Activated CD4-positive, alpha-beta T cell treated with anti-CD3 and anti-CD28 coated beads, Interleukin-2, Interleukin-4, amounts not matched to agents 100 ng/mL and 50 ng/mL, durations not matched to agents 16 hours and 8 hours (primary cell): ENCODE measurements at regions not wholly inside any gene's neighbourhood (a gene's known extent, or its start where the extent isn't known, plus 50 kb on each side); places are given as distances from the start of the nearest gene placed in this dataset.
A peak's percentile ranks its signal among the peaks of the same experiment; 100 is the strongest.

Experiments
- DNase-seq: peaks from one replicate; pipeline ENCODE4 v3.0.0-alpha.2; 2020; ENCODE audit warnings: low spot score

GRCh38 chr2:23132823-23133595 lies 252.0 kb upstream of the KLHL29 start:
- DNase-seq: no peak

DNA sequence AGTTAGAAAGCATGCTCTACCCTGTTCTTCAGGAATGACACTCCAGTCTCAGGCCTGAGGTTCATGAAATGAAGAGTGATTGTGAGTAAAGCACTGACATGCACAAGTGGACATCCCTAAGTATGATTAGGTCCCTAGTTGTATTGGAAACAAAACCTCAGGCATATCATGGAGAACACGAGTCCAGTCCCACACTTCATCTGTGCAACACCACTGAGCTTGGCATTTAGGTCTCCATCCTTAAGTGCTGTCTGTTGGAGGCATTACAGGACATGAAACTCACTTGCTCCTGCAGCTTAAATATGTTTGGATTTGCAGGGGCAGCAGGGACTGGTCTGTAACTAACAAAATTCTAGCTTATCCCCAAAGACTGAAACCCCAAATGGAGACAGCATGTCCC lies 250.3 kb upstream of the KLHL29 start:
- DNase-seq: no peak

DNA sequence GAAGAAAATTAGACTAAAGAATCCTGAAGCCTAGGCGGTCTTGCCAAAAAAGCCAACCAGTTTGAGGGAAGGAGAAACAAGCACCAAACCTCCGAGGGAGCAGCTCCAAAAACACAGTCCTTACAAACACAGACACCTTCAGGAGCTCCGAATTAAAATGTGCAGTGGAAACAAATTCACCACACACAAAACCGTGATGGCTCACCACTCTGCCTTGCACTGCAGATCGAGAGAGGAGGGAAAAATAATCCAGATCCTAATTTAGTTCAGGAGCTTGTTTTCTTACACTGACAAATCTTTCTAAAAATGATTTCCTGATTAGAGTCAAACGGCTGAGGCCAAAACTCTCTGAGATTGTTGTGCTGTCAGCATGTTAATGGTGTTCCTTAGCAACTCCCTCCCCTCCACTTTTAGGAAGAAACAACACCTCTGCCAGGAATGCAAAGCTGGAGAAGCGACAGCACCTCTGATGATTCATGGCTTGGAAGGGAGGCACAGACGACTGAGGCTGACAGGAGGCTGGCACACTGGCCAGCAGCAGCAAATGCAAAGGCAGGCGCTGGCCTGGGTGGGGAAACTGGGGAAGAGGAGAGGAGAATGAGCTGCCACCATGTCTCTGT lies 249.4 kb upstream of the KLHL29 start:
- DNase-seq: no peak

DNA sequence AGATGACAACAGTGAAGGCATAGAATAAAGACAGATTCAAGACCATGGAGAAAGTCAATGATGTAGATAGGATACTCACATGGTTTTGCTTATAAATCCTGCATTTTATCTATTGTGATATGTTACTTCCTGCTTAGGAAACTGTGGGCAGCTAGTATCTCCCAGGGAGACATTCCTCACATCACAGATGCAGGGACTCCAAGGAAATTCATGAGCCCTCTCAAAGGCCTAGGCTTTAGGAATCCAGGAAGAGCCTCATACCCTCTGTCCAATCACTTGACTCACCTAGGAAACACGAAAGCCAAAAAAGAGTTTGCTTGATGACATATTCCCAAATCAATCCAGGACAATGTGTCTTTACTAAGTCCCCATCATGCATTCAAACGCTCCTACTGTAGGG lies 247.8 kb upstream of the KLHL29 start:
- no peak for DNase-seq

DNA sequence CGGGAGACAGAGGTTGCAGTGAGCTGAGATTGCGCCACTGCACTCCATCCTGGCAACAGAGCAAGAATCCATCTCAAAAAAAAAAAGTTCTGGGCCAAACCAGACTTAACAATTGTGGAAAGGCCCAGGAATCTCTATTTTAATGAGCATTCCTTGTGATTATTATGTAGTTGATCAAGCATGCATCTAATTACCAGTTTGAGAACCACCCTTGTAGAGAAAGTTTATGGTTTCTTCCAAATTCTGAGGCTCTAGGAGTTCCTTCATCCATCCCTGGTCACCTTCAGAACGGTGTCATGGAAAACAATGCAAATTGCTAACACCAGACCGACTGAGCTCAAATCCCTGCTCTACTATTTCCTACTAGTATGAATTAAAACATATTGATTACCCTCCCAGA lies 246.3 kb upstream of the KLHL29 start:
- no peak for DNase-seq

DNA sequence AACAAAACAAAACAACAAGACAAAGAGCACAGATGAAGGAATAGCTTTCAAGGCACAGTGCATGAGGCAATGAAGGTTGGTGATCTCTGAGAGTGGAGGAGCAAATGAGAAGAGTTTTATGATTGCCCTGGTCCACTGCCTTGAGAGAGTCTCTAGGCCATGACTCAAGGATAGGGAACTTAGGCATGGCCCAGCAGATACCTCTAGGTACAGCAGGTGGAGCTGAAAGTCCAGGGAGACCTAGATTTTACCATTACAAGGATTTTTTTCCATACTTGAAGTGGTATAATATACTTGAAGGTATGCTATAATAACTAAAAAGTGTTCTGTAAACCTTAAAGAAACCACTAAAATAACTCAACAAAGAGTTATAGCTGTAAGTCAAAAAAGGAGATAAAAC lies 239.5 kb upstream of the KLHL29 start:
- no peak for DNase-seq

GRCh38 chr2:23146011-23146410 lies 239.0 kb upstream of the KLHL29 start:
- DNase-seq: no peak

- DNase-seq: no peak
Measured at GRCh38 chr2:23148342-23148741, 236.6 kb upstream of the KLHL29 start.

DNA sequence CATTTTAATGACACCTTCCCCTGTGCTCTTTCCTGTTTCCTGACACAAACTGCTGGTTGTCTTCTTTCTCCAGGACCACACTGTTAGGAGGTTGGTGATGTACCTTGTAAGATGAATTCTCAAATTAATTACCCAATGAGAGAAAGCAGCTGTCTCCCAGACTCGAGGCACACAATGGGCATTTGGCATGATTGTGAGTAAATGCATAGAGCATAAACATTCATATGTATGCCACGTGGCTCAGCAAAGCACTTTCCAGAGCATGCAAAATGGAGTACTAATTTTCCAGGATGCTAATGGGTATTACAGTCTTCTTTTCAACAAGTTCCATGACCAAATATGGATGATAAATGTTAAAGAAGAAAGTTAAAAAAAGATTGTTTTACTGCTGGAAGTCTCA lies 235.2 kb upstream of the KLHL29 start:
- no peak for DNase-seq

GRCh38 chr2:23153484-23153883 lies 231.5 kb upstream of the KLHL29 start:
- DNase-seq: no peak

DNA sequence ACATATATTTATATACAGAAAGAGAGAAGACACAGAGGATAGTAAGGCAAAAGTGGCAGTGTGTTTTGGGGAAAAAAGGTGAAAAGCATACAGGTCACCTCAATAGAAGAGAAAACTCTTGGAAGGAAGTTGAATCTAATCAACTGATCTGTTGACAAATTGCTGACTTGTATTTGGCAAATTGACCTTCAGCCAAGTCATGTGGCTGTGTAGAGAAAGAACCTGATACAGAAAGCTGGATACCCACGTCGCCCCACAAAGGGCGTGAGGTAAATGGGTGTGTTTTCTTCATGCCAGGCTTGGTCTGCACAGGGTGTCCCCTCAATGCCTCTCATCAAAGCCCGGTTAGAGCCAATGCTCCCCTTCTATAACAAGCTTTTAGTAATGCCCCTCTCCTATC lies 230.0 kb upstream of the KLHL29 start:
- no peak for DNase-seq

DNA sequence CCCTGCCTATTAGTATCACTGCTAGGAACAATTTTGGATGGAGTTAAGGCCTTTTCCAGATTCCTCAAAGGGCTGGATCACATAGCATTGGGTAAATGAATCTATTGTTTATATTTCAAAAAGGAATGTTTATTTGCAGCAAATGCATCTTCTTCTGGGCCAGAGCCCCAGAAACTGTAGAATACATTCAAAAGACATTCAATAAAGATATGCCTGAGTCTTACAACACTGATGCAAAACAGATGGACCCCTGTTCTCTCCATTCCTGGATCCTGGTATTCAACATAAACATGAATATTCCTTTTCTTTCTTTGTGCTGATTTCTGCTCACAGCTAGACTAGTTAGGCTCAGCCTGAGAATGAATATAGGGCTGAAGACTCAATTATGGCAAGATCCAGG lies 227.2 kb upstream of the KLHL29 start:
- DNase-seq: no peak

GRCh38 chr2:23158306-23158705 lies 226.7 kb upstream of the KLHL29 start:
- no peak for DNase-seq

DNA sequence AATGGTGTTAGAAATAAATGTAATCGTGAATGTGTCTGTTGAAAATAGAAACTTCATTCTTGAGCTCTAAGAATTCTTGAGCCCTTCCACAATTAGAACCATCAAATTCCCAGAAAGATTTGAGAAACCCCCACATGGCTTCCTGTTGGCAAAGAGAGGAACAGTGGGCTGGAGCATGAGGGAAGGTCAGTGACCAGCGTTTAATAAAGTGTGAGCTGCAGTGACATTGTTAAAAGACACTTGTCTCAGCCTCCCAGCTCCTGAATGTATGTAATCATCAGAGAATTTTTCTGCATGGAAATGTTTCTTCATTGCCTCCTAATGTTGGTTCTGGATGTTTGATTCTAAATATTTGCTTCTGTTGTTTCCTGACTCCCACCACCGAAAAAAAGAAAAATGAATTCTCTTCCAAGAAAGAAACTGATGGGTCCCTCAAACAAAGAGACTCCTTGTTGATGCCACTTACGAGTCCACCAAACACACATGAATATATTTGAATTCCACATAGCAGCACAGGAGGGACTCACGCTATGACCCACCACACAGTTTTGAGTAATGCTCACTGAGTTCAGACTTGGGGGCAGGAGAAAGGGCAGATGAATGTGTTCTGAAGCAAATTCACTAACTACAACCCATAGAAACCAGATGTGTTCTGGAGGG lies 225.1 kb upstream of the KLHL29 start:
- DNase-seq: no peak

DNA sequence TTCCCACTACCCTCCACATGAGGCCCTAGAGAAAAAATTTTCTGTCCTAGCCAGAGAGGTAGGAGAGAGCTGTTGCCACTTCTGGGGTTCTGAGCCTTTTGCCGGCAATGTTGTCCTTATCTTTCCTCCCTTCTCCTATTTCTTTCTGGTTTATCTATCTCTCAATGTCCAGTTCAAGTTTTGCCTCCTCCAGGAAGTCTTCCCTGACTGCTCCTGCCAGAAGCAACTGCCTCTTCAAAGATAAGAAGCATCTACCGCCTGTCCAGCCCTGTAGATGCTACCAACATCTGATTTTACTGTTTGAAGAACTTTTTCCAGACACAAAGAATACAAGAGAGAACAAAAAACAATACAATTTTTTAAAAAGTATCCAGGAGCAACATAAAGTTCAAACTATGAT lies 220.8 kb upstream of the KLHL29 start:
- no peak for DNase-seq

- DNase-seq: no peak
Measured at GRCh38 chr2:23169896-23170295, 215.1 kb upstream of the KLHL29 start.

GRCh38 chr2:23171108-23171507 lies 213.9 kb upstream of the KLHL29 start:
- DNase-seq: no peak

GRCh38 chr2:23178396-23178795 lies 206.6 kb upstream of the KLHL29 start:
- DNase-seq: no peak

DNA sequence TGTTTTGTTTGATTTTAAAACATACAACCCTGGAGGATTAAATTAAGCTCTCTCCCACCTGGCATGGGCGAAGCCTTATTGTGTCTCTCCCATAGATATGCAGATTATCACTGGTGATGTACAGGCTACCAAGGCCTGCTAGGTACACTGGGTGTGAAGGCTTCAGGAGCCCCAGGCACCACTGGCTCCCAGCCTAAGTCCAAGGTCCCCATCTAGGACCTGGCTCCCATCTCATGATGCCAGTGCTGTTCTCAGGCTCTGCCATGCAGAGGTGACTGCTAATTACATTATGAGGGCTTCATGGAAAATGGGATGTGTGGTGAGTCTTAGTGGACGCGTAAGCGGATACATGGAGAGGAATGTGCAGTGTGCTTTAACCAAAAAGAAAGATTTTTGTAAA lies 201.2 kb upstream of the KLHL29 start:
- DNase-seq: no peak

- DNase-seq: no peak
Measured at GRCh38 chr2:23198316-23199114, 186.5 kb upstream of the KLHL29 start.

DNA sequence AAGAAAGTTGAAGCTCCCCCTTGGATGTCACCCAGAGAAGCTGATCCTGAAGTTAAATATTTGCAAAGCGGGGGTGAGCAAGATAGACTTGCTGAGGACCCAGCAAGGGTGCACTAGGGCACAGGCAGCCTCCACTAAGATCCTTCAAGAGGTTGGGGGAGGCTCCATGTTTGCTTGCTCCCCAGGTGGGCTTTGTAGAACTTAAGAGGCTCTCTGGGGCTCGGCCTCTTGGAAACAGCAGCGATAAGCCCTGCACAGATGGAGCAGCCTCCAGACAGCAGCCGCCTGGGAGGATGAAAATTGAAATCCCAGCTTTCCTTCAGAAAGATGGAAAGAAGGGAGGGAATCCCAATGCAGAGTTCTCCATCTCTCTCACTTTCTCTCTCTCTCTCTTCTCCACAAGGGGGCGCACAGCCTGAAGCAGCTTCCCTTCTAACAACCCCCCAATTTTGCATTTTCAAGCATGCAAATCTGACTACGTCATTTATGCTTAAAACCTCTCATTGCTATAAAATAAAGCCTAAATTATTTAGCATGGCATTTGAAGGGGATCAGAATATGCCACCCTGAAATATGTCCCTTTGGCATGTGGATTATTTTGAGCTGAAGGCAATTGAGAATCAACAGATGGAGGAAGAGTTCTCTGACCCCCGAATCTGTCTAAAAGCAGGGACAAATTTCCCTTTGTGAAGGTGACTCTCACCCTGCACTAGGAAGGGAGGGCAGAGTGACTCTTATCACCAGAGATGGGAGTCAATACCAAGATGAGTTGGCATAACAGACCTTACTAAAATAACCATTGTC lies 185.7 kb upstream of the KLHL29 start:
- DNase-seq: peak; percentile 21
